MM.1S (cell line): ENCODE measurements at regions not wholly inside any gene's neighbourhood (a gene's known extent, or its start where the extent isn't known, plus 50 kb on each side); places are given as distances from the start of the nearest gene placed in this dataset.

ENCODE experiments used
- DNase-seq: peaks from one replicate; pipeline ENCODE4 v3.0.0-alpha.2; 2015
- H2AFZ ChIP-seq: fragments of 300-600 bp; sonication (generic); 2 replicates; pipeline ENCODE4 v1.6.0; 2016; ENCODE audit warnings: antibody characterized with exemption, low read length
- H3F3A ChIP-seq: fragments of 300-600 bp; sonication (generic); 2 replicates; pipeline ENCODE4 v1.6.1; 2016; ENCODE audit warnings: mild to moderate bottlenecking, antibody characterized with exemption, low read length, moderate library complexity, mixed read lengths; ENCODE audit not compliant: insufficient read depth
- H3K27ac ChIP-seq: fragments of 300-600 bp; sonication (generic); 2 replicates; pipeline ENCODE4 v1.5.1; 2016; ENCODE audit warnings: mild to moderate bottlenecking, low read length
- H3K27me3 ChIP-seq: fragments of 300-600 bp; sonication (generic); replicated peaks from 2 replicates; pipeline ENCODE4 v1.6.0; 2016; ENCODE audit warnings: low read length; ENCODE audit not compliant: insufficient read depth
- H3K36me3 ChIP-seq: fragments of 300-600 bp; sonication (generic); replicated peaks from 2 replicates; pipeline ENCODE4 v1.6.1; 2016; ENCODE audit warnings: mild to moderate bottlenecking, low read length, mixed read lengths; ENCODE audit not compliant: insufficient read depth
- H3K4me1 ChIP-seq: fragments of 300-600 bp; sonication (generic); 2 replicates; pipeline ENCODE4 v1.6.1; 2016; ENCODE audit warnings: low read length, mixed read lengths
- H3K4me2 ChIP-seq: fragments of 300-600 bp; sonication (generic); 2 replicates; pipeline ENCODE4 v1.6.0; 2016; ENCODE audit warnings: low read depth, low read length
- H3K4me3 ChIP-seq: fragments of 300-600 bp; sonication (generic); 2 replicates; pipeline ENCODE4 v1.5.1; 2016; ENCODE audit warnings: low read length, mixed read lengths
- H3K79me2 ChIP-seq: fragments of 300-600 bp; sonication (generic); 2 replicates; pipeline ENCODE4 v1.6.1; 2016; ENCODE audit warnings: mixed run types, low read length, mixed read lengths
- H3K9ac ChIP-seq: fragments of 300-600 bp; sonication (generic); 2 replicates; pipeline ENCODE4 v1.6.1; 2016; ENCODE audit warnings: low read length, mixed read lengths
- H3K9me2 ChIP-seq: fragments of 300-600 bp; sonication (generic); replicated peaks from 2 replicates; pipeline ENCODE4 v1.6.1; 2016; ENCODE audit warnings: mild to moderate bottlenecking, low read length, mixed read lengths; ENCODE audit not compliant: insufficient read depth
- H3K9me3 ChIP-seq: fragments of 300-600 bp; sonication (generic); replicated peaks from 2 replicates; pipeline ENCODE4 v1.6.1; 2016; ENCODE audit warnings: mild to moderate bottlenecking, low read length, mixed read lengths; ENCODE audit not compliant: insufficient read depth
- H4K20me1 ChIP-seq: fragments of 300-600 bp; sonication (generic); 2 replicates; pipeline ENCODE4 v1.6.1; 2016; ENCODE audit warnings: mild to moderate bottlenecking, low read length, moderate library complexity, mixed read lengths; ENCODE audit not compliant: insufficient read depth
- EZH2 ChIP-seq: fragments of 300-600 bp; sonication (generic); optimal IDR thresholded peaks from 2 replicates; pipeline ENCODE3; 2017; ENCODE audit warnings: low read depth, mild to moderate bottlenecking, antibody characterized with exemption, low read length, mixed read lengths
- EZH2phosphoT487 ChIP-seq: fragments of 300-600 bp; sonication (generic); IDR thresholded peaks from 2 replicates; pipeline ENCODE4 v1.6.1; 2018; ENCODE audit warnings: antibody characterized with exemption, low read length
- TF ChIP-seq, protein P1 (sequence below): fragments of 300-600 bp; sonication (generic); IDR thresholded peaks from 2 replicates; pipeline ENCODE4 v1.5.1; 2016; ENCODE audit warnings: antibody characterized with exemption, low read length, mixed read lengths

DNA sequence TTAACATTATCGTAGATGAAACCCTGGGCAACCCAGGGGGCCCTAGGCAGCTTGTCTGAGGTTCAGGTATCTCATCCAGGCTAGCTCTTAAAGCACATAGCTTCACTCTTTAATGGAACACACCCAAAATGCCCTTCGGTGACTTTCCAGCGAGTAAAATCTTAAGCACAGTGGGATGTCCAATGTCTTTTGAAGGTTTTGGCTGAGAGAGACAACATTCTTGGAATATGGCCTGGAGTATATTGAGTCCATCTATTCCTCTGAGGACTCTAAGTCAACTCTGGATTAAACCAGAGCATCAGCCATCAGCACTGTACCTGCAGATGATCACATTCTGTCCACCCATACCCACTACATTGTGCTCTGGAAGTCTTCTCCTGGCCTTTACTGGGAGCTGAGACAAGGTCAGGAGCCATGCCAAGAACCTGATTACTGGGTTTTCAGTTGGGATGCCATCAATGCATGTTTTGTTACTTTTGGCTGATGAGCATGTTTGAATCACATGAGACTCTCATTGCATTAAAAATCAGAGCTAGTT, 63.4 kb upstream of the CDH11 start:
- H3K4me1 ChIP-seq: no peaks in the 10 kb centered on the region
- no peaks in the 10 kb centered on the region for H3K9me3 ChIP-seq
- no peak overlapping the region for H2AFZ ChIP-seq
- no peak overlapping the region for H3K4me3 ChIP-seq
- H3K4me2 ChIP-seq: no peak overlapping the region
- no peak for TF ChIP-seq EZH2phosphoT487
- no peak for TF ChIP-seq EZH2
- TF ChIP-seq, protein P1, sequence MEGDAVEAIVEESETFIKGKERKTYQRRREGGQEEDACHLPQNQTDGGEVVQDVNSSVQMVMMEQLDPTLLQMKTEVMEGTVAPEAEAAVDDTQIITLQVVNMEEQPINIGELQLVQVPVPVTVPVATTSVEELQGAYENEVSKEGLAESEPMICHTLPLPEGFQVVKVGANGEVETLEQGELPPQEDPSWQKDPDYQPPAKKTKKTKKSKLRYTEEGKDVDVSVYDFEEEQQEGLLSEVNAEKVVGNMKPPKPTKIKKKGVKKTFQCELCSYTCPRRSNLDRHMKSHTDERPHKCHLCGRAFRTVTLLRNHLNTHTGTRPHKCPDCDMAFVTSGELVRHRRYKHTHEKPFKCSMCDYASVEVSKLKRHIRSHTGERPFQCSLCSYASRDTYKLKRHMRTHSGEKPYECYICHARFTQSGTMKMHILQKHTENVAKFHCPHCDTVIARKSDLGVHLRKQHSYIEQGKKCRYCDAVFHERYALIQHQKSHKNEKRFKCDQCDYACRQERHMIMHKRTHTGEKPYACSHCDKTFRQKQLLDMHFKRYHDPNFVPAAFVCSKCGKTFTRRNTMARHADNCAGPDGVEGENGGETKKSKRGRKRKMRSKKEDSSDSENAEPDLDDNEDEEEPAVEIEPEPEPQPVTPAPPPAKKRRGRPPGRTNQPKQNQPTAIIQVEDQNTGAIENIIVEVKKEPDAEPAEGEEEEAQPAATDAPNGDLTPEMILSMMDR: no peak
- H3K9me2 ChIP-seq: no peaks in the 10 kb centered on the region
- H3K27ac ChIP-seq: no peak overlapping the region
- DNase-seq: no peak
- no peaks in the 10 kb centered on the region for H3K79me2 ChIP-seq
- H3K27me3 ChIP-seq: no peaks in the 10 kb centered on the region
- H3F3A ChIP-seq: no peaks in the 10 kb centered on the region
- no peaks in the 10 kb centered on the region for H3K36me3 ChIP-seq
- no peaks in the 10 kb centered on the region for H4K20me1 ChIP-seq
- no peak overlapping the region for H3K9ac ChIP-seq

DNA sequence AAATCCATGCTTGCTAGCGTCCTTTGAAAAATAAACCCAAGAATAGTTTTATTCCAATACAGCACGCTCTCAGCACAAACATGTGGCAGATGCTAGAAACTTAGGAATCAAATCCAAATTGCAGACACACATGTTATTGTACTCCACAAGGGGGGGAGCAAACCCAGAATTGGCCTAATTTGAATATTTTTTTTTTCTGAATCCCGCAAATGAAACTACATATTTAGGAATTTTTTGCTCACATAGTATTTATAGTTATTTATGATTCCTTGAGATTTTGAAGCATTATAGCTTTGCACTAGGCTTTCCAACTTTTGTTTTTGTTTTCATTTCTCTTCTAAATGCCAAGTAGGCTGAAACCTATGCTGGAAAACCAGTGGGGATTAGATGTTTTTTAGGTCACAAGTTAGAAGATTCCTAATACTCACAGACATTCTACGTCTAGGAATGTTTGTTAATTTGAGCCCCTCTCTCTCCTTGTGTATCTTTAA, 59.3 kb upstream of the CDH11 start:
- TF ChIP-seq EZH2phosphoT487 (no peak), EZH2 (no peak)
- TF ChIP-seq, protein P1: no peak
- Histone ChIP-seq H3K9ac (no peak overlapping the region), H3F3A (no peaks in the 10 kb centered on the region), H3K27me3 (no peaks in the 10 kb centered on the region), H3K4me1 (no peaks in the 10 kb centered on the region), H3K9me3 (no peaks in the 10 kb centered on the region), H3K4me2 (no peak overlapping the region), H3K36me3 (no peaks in the 10 kb centered on the region), H3K79me2 (no peaks in the 10 kb centered on the region), H4K20me1 (no peaks in the 10 kb centered on the region), H2AFZ (no peak overlapping the region), H3K4me3 (no peak overlapping the region), H3K9me2 (no peaks in the 10 kb centered on the region), H3K27ac (no peak overlapping the region)
- DNase-seq: no peak

DNA sequence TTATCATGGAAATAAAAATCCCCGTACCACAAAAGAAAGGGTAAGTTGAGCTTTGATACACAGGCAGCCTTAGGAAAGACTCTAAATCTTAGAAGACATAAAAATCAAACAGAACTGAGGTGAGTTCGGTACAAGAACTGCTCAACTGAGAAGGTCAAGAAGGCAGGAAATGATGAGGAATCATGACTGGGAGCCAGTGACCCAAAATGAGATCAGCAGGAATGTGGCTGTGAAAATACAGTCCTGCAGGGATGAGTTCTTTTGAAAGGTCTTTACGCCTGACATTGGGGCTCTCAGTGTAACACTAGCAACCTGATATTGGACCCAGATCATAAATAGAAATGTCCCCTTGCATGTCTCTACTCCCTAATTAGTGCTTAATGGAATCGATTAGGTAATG, 56.3 kb upstream of the CDH11 start:
- no peak overlapping the region for H3K9ac ChIP-seq
- no peaks in the 10 kb centered on the region for H3K9me3 ChIP-seq
- H3F3A ChIP-seq: no peaks in the 10 kb centered on the region
- no peaks in the 10 kb centered on the region for H3K36me3 ChIP-seq
- no peaks in the 10 kb centered on the region for H3K4me1 ChIP-seq
- DNase-seq: no peak
- H2AFZ ChIP-seq: no peak overlapping the region
- no peak overlapping the region for H3K4me2 ChIP-seq
- no peak overlapping the region for H3K27ac ChIP-seq
- no peaks in the 10 kb centered on the region for H3K79me2 ChIP-seq
- no peaks in the 10 kb centered on the region for H3K9me2 ChIP-seq
- H3K4me3 ChIP-seq: no peak overlapping the region
- no peak for TF ChIP-seq EZH2
- no peak for TF ChIP-seq EZH2phosphoT487
- TF ChIP-seq, protein P1: no peak
- H3K27me3 ChIP-seq: no peaks in the 10 kb centered on the region
- no peaks in the 10 kb centered on the region for H4K20me1 ChIP-seq
